HS-5 (cell line): ENCODE measurements at regions not wholly inside any gene's neighbourhood (a gene's known extent, or its start where the extent isn't known, plus 50 kb on each side); places are given as distances from the start of the nearest gene placed in this dataset.
A peak's percentile ranks its signal among the peaks of the same experiment; 100 is the strongest.
"Not testable (repeated sequence)": the region's sequence is repeated elsewhere in the genome, so short reads cannot be mapped to it uniquely, and the experiment has no call there.

ENCODE experiments used
- DNase-seq: peaks from one replicate; pipeline ENCODE4 v3.0.0-alpha.2; 2012; ENCODE audit warnings: low read depth

DNA sequence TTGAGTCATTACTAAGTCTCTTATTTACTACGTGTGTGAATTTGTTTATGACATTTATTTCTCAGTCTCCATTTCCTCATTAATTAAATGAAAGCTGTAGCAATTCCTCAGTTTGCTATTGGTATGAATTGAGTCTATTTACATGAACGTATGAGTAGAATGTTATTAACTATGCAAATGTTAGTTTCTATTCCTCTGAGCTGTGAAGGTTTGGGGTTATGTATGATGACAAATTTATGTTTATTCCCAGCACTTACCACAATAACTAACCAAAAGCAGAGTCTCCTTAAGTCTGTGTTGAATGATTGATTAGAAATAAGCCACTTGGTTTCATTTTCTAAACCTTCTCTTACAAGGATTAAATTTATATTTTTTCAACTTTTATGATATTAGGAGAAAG lies 1340.9 kb downstream of the FSCB start:
- DNase-seq: no peak

DNA sequence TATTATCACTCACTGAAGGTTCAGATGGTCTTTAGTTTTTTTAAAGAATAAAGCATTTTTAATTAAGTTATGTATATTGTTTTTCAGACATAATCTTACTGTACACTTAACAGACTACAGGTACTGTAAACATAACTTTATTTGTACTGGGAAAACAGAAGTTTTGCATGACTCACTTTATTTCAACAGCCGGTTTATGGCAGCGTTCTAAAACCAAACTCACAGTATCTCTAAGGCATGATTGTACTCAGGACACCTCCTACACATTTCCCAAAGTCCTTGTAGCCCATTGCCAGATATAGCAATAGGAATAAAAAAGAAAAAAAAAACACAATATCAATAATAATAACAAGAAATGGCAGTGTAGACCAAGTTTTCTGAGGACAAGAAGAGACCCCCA lies 1341.4 kb downstream of the FSCB start:
- no peak for DNase-seq

DNA sequence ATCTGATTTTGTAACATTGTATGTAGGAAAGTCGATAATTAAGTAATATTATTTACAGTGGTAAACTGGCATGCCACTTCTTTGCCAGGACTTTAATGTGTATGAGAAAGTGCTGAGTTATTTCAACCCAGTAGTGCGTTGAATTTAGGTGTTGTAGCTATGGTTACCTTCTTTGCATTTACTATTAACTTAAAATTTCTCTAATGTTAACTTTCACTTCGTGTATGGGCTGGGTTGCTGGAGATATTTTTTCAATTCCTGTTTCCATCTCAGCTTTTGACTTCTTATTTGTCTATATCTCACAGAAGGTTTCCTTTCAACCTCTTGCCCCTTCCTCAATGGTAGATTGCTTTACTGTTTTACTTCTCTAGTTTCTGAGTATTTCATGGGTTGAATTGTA lies 1345.6 kb downstream of the FSCB start:
- no peak for DNase-seq

DNA sequence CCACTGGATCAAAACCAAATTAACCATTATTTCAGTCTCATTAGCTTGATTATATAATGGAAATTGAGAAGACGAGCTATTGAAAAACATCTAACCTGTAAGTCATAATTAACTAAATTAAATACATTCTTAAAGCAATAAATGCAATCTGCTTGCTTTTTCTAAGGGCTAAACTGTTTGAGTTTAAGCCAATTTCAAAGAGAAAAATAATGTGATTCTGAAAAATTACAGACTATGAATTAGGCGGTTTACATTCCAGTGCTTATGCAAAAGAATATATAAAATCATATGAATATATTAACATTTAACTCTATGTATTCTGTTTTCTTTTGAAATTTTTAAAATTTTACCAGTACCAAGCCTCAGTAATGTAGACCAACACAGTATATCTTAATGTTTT lies 1349.4 kb downstream of the FSCB start:
- DNase-seq: no peak

DNA sequence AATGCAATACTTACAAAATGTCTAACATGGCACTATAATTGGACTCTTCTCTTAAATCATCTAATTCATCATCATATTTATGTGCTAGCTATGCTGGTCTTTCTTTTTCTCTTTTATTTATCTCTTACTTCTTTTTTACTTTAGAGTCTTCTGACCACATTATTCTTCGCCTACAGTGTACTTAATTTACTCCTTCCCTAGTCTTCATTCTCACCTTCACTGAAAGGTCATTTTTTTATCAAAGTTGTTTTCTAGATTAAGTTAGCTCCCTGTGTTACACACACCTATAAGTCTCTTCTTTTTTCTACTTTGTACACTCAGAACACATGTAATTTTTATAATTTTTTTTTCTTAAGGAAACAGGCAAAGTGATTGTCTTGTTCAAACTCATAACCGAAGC lies 1351.2 kb downstream of the FSCB start:
- no peak for DNase-seq

DNA sequence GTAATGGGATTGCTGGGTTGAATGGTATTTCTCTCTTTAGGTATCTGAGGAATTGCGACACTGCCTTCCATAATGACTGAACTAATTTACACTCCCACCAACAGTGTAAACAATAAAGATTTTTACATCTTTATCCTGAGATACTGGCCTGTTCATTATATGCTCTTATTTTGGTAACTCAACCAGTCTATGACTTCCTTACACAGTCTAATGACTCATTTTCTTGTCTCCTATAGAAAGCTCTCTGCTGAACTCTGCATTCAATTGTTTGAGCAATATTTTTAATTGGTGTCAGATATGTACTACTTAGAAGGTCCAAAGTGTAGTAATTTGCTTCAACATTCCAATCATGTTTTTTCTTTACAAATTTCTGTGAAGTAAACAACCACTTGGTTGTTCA lies 1351.8 kb downstream of the FSCB start:
- DNase-seq: no peak

DNA sequence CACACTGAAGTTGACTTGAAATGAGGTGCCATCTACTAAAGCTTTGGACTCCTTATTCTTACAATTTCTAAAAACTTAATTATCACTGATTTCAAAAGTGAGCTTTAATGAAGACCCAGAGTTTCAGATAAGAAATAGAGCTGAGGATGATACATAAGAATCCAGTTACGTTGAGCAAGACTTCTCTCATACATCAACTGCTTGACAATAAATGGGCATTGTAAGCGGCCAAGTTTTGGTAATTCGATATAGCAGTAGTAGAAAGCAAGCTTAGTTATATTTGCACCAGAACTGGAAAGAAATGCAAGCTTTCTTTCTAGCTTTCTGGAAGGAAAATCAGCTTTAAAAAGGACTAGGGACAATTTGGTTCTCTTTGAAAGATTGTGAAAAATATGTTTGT lies 1359.6 kb downstream of the FSCB start:
- DNase-seq: no peak

DNA sequence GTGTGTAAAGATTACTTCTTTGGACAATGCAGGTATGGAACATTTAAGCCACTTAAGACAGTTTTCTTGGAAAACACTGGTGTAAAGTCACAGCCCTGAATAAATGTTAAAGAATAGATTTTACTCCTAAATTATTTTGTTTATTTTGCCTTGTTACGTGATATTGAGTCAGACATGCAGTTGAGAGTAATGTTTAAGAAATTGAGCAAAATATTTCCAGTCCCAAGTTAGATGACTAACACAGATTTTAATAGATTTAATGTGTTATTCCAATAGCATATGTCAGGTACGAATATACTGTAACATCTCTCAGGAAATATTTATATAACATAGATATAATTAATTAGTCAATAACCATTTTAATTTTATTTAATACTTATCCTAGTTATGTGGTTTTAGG lies 1361.7 kb downstream of the FSCB start:
- DNase-seq: peak; percentile 15

DNA sequence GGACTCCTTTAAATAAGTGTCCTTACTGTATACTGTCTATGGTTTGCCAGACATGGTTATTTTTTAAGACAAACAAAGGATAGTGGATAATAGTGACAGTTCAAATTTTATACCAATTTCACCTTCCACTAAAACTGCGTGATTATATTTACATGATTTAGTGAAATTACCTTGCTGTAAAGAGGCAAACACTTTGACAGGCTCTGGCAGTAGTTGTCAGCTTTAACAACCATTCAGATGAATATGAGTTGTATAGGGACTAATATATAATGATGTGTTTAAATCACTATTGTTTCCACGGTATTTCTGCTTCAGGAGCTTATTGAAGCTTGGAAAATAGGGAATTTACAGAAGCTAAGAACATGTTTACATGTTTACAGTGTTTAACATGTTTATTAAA lies 1364.0 kb downstream of the FSCB start:
- DNase-seq: no peak

DNA sequence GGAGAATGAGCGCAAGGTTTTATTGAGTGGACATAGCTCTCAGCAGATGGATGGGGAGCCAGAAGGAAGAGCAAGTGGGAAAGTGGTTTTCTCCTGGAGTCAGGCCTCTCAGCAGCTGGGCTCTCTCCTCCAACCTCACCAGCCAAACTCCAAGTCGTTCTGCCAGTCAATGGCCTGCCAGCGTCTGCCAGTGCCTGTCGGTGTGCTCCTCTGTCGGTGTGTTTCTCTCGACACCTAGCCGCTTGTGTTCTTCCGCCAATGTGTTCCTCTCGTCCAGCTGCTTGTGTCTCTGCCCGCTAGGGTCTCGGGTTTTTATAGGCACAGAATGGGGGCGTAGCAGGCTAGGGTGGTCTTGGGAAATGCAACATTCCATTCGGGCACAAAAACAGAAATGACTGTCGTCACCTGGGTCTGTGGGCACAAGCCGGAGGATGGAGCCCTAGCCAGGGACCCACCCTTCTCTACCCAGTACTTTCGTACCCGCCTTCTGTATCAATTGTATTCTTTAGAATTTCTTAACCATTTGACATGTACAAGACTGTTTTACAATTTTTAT lies 1365.4 kb downstream of the FSCB start:
- no peak for DNase-seq

DNA sequence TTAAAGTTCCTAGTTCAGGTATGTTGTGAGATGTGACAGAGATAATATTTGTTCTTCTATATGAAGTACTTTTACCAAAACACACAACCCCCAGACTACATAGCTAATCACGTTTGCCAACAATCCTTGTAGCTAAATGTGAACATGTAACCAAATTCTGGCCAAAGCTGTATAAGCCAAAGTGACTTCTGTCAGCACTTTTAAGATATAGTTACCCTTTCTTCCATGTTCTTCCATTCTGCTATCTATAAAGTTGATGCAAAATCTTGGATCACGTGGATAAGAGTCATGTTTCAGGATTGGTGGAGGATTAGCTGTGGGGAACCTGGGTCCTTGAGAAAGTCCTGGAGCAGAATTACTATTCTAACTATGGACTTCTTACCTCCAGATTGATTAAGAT lies 1366.6 kb downstream of the FSCB start:
- no peak for DNase-seq

DNA sequence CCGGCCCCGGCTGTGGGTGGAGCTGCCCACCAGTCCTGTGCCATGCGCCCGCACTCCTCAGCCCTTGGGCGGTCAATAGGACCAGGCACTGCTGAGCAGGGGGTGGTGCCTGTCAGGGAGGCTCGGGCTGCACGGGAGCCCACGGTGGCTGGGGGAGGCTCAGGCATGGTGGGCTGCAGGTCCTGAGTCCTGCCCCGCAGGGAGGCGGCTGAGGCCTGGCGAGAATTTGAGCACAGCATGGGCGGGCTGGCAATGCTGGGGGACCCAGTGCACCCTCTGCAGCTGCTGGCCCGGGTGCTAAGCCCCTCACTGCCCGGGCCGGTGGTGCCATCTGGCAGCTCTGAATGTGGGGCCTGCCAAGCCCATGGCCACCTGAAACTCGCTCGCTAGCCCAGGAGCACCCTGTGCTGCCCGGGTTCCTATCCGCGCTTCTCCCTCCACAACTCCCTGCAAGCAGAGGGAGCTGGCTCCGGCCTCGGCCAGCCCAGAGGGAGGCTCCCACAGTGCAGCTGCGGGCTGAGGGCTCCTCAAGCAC lies 1371.1 kb downstream of the FSCB start:
- no peak for DNase-seq

DNA sequence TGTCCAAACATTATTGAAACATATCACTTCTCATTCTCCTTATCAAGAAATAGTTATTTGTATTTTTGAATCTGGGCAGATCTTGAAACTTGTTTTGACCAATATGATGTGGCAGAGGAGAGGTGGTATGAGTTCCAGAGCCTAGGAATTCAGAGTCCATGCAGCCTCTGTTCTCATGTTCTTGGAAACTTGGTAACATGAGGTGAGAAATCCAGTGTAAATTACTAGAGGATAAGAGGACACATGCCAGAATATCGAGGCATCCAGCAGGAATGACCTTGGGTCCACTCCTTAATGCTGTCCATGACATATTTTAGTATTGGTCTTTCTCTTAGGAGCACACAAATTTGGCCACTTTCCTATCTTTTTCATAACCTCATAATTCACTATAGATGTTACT lies 1374.6 kb downstream of the FSCB start:
- no peak for DNase-seq

DNA sequence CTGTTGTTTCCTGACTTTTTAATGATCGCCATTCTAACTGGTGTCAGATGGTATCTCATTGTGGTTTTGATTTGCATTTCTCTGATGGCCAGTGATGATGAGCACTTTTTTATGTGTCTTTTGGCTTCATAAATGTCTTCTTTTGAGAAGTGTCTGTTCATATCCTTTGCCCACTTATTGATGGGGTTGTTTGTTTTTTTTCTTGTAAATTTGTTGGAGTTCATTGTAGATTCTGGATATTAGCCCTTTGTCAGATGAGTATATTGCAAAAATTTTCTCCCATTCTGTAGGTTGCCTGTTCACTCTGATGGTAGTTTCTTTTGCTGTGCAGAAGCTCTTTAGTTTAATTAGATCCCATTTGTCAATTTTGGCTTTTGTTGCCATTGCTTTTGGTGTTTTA lies 1378.7 kb downstream of the FSCB start:
- not testable (repeated sequence) for DNase-seq

DNA sequence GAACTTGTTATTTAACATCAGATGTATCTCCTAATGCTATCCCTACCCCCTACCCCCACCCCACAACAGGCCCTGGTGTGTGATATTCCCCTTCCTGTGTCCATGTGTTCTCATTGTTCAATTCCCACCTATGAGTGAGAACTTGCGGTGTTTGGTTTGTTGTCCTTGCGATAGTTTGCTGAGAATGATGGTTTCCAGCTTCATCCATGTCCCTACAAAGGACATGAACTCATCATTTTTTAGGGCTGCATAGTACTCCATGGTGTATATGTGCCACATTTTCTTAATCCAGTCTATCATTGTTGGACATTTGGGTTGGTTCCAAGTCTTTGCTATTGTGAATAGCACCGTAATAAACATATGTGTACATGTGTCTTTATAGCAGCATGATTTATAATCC lies 1379.2 kb downstream of the FSCB start:
- DNase-seq: not testable (repeated sequence)

DNA sequence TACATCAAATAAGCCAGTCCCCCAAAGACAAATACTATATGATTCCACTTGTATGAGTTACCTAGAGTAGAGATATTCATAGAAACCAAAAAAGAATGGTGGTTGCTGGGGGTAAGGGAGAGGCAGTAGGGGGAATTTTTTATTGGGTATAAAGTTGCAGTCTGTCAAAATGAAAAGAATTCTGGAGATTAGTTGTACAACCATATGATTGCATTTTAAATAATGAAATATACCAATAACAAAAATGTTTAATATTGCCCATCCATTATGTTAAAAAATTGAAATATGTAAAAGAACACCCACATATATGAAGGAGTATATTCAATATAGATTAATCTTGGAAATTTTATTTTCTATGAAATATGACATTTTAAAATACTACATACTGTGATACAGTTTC lies 1383.5 kb downstream of the FSCB start:
- no peak for DNase-seq

DNA sequence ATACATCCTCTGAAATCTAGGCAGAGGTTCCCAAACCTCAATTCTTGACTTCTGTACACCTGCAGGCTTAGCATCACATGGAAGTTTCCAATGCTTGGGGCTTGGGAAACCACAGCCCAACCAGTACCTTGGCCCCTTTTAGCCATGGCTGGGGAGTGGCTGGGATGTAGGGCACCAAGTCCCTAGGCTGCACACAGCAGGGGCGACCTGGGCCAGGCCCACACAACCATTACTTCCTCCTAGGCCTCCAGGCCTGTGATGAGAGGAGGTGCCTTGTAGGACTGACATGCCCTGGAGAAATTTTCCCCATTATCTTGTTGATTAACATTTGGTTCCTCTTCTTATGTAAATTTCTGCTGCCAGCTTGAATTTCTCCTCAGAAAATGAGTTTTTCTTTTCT lies 1387.4 kb downstream of the FSCB start:
- no peak for DNase-seq

DNA sequence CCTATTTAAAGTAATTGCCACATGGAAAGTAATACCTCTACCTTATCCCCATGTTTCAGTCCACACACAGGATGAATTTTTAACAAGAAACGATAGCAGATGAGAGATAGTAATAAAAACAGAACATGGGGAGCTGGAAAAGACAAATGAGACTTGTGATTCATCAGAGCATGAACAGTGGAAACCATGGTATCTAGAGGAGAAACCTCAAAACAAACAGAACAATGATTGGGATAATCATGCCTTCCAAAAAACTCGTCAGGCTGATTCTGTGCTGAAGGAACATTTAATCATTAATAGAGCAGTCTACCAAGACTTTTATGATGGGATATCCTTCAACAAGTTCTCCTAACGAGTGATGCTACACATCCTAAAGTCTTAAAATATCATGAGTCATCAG lies 1390.7 kb downstream of the FSCB start:
- no peak for DNase-seq

DNA sequence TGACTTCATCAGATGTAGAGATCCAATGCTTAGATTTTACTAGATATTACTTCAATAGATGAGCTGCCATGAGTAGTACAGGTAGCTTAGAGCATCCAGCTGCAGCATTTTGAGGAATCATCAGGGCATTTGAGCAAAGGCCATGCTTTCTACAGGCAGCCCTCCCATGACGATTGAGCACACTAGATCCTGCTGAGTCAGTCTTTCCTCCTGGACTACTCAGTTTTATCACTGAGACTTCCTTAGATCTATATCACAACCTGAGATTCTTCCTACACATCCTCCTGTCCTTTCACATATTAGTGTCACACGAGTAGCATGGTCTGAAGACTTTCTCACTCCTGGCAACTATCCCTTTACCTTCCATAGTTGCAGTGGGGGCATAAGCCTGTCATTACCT lies 1401.8 kb downstream of the FSCB start:
- DNase-seq: no peak

DNA sequence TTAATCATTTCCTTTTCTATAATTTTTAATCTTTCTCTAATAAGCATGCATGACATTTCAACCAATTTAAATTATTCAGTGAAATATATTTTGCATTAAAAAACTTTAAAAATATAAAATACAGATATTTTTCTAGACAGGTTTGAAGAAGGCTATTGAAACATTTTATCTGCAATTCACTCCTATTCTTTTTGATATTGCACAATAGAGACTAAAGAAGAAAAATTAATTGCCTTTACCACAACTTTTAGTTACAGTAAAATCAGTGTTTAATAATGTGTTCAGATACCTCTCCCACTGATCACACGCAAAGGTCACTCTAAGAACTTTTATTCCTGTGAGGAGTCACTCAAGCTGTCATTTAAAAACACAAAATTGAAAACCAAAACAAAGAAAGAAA lies 1416.7 kb downstream of the FSCB start:
- no peak for DNase-seq

DNA sequence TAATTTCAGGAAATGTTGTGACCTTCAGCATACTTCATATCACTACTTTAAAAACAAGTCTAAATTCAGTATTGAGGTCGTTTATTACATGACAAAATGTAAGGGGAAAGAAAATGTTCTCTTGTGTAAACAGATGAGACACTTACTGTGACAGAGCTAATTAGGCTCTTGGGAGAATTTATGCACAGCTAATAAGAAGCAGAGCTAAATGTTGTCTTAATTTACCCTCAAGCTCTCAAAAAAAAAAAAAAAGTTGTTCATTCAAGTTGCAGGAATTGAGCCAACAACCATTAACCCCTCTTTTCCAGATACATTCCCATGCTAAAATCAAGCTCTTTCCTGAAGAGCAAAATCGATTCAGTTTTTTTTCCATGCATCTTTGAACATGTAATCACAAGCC lies 1419.4 kb downstream of the FSCB start:
- no peak for DNase-seq

DNA sequence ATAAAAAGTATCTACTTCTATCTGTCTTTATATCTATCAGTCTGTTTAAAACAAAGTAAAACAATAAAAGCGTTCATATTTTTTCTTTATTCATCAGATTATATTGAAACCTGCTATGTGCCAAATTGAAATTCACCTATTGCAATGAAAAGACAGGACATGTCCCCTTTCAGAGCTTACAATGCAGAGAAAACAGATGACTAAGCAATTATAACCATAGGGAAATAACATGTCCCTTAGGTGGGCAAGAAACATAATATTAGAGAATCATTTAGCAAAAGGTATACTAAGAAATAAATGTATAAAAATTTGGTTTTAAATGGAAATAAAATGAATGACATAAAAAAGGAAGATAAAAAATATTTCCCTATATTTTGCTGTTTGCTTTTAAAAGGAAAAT lies 1421.3 kb downstream of the FSCB start:
- no peak for DNase-seq

DNA sequence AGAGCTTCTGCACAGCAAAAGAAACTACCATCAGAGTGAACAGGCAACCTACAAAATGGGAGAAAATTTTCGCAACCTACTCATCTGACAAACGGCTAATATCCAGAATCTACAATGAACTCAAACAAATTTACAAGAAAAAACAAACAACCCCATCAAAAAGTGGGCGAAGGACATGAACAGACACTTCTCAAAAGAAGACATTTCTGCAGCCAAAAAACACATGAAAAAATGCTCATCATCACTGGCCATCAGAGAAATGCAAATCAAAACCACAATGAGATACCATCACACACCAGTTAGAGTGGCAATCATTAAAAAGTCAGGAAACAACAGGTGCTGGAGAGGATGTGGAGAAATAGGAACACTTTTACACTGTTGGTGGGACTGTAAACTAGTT lies 1439.7 kb downstream of the FSCB start:
- DNase-seq: not testable (repeated sequence)

DNA sequence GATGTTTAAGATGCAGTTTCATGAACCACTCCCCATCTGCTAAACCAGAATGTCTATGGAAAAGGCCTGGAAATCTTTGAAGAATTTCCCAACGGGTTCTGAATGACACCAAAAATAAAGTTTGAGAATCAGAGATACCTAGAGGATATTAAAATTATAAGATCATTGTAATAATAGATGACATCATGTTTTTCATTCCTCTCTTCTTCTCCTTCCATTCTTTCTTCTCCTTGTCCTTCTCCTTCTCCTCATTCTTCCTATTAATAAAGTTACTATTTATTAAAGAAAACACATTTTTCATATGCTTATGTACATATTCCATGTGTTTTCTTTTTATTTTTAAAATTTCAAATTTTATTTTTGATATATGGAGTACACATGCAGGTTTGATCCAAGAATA lies 1449.4 kb downstream of the LRFN5 start:
- DNase-seq: no peak

DNA sequence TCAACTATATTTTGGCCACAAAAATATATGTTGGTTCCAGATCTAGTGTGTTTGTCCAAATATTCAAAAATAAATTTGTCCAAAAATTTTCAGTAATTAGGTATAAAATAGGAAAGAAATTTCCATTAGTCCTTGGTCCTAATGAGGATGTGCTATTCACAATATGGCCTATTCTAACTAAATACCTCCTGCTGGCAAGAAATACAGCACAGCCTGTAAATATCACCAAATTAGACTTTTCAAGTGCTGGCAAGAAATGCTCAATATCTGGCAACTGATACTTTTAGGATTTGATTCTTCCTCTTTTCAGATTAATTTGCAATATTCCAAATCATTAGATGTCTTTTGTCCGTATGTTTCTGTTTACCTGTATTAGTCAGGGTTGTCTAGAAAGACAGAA lies 1446.2 kb downstream of the LRFN5 start:
- no peak for DNase-seq
